Stimulated activated memory B cell treated with anti-CD40 and anti-IgM and Interleukin-4, amounts not matched to agents 10 μg/mL and 1 μg/mL and 100 μg/mL, for 72 hours (primary cell): ENCODE measurements at regions not wholly inside any gene's neighbourhood (a gene's known extent, or its start where the extent isn't known, plus 50 kb on each side); places are given as distances from the start of the nearest gene placed in this dataset.

Experiments
- ATAC-seq: fragments of 150-1000 bp; cut with Tn5 transposase; 2 replicates; pipeline ENCODE4 v1.10.0; 2021
- H3K27ac Mint-ChIP-seq: one replicate; pipeline ENCODE4 v1.8.0; 2022; ENCODE audit warnings: mild to moderate bottlenecking, mixed read lengths
- H3K27me3 Mint-ChIP-seq: one replicate; pipeline ENCODE4 v1.8.0; 2022; ENCODE audit warnings: mixed read lengths
- H3K36me3 Mint-ChIP-seq: one replicate; pipeline ENCODE4 v1.8.0; 2022; ENCODE audit warnings: mixed read lengths
- H3K4me1 Mint-ChIP-seq: one replicate; pipeline ENCODE4 v1.8.0; 2022; ENCODE audit warnings: mixed read lengths
- H3K4me3 Mint-ChIP-seq: one replicate; pipeline ENCODE4 v1.8.0; 2022; ENCODE audit warnings: mild to moderate bottlenecking, moderate library complexity, mixed read lengths
- H3K9me3 Mint-ChIP-seq: one replicate; pipeline ENCODE4 v1.8.0; 2022; ENCODE audit warnings: mixed read lengths

GRCh38 chr14:99327050-99327449, 55.1 kb upstream of the BCL11B start:
- Mint-ChIP-seq H3K27me3 (no peaks in the 10 kb centered on the region), H3K9me3 (no peaks in the 10 kb centered on the region), H3K4me1 (no peaks in the 10 kb centered on the region), H3K36me3 (no peaks in the 10 kb centered on the region), H3K4me3 (no peak overlapping the region), H3K27ac (no peak overlapping the region)
- ATAC-seq, result no peak

GRCh38 chr14:99326041-99326710, 54.2 kb upstream of the BCL11B start:
- no peak overlapping the region for H3K27ac Mint-ChIP-seq
- H3K9me3 Mint-ChIP-seq, result peaks cover 3% of the 10 kb centered on the region
- H3K27me3 Mint-ChIP-seq, result no peaks in the 10 kb centered on the region
- no peak overlapping the region for H3K4me3 Mint-ChIP-seq
- no peak for ATAC-seq
- H3K36me3 Mint-ChIP-seq, result no peaks in the 10 kb centered on the region
- no peaks in the 10 kb centered on the region for H3K4me1 Mint-ChIP-seq

GRCh38 chr14:99325591-99325990, 53.6 kb upstream of the BCL11B start:
- no peak overlapping the region for H3K4me3 Mint-ChIP-seq
- no peak for ATAC-seq
- H3K9me3 Mint-ChIP-seq, result peaks cover 3% of the 10 kb centered on the region
- H3K36me3 Mint-ChIP-seq, result no peaks in the 10 kb centered on the region
- H3K27me3 Mint-ChIP-seq, result no peaks in the 10 kb centered on the region
- H3K27ac Mint-ChIP-seq, result no peak overlapping the region
- H3K4me1 Mint-ChIP-seq, result no peaks in the 10 kb centered on the region

- Mint-ChIP-seq H3K36me3 (no peaks in the 10 kb centered on the region), H3K4me1 (no peaks in the 10 kb centered on the region), H3K9me3 (peaks cover 3% of the 10 kb centered on the region), H3K27me3 (no peaks in the 10 kb centered on the region), H3K4me3 (no peak overlapping the region), H3K27ac (no peak overlapping the region)
- no peak for ATAC-seq
Observed at GRCh38 chr14:99325016-99325415, 53.0 kb upstream of the BCL11B start.

- no peaks in the 10 kb centered on the region for H3K36me3 Mint-ChIP-seq
- H3K9me3 Mint-ChIP-seq, result peaks cover 3% of the 10 kb centered on the region
Observed at GRCh38 chr14:99324291-99324690, 52.3 kb upstream of the BCL11B start.

GRCh38 chr14:99323603-99324185, 51.7 kb upstream of the BCL11B start:
- peaks cover 10% of the 10 kb centered on the region for H3K27me3 Mint-ChIP-seq
- H3K36me3 Mint-ChIP-seq, result no peaks in the 10 kb centered on the region
- ATAC-seq, result no peak
- H3K27ac Mint-ChIP-seq, result no peak overlapping the region
- H3K4me1 Mint-ChIP-seq, result no peaks in the 10 kb centered on the region
- peaks cover 3% of the 10 kb centered on the region for H3K9me3 Mint-ChIP-seq
- no peak overlapping the region for H3K4me3 Mint-ChIP-seq

More at GRCh38 chr14:99324291-99324690, 52.3 kb upstream of the BCL11B start:
- no peak overlapping the region for H3K27ac Mint-ChIP-seq
- H3K27me3 Mint-ChIP-seq, result peaks cover 4% of the 10 kb centered on the region
- H3K4me1 Mint-ChIP-seq, result no peaks in the 10 kb centered on the region
- H3K4me3 Mint-ChIP-seq, result no peak overlapping the region
- ATAC-seq, result no peak

GRCh38 chr14:99322731-99323599, 51.0 kb upstream of the BCL11B start:
- ATAC-seq, result no peak
- Mint-ChIP-seq H3K36me3 (no peaks in the 10 kb centered on the region), H3K27me3 (peaks cover 11% of the 10 kb centered on the region), H3K9me3 (peaks cover 3% of the 10 kb centered on the region), H3K27ac (no peak overlapping the region), H3K4me3 (no peak overlapping the region), H3K4me1 (no peaks in the 10 kb centered on the region)

- Mint-ChIP-seq H3K36me3 (no peaks in the 10 kb centered on the region), H3K27ac (no peak overlapping the region), H3K4me1 (no peaks in the 10 kb centered on the region), H3K27me3 (peaks cover 11% of the 10 kb centered on the region), H3K9me3 (peaks cover 3% of the 10 kb centered on the region), H3K4me3 (no peak overlapping the region)
- no peak for ATAC-seq
Observed at GRCh38 chr14:99321955-99322730, 50.1 kb upstream of the BCL11B start.
